Gastroesophageal sphincter (tissue), 3 donors: ENCODE measurements at regions not wholly inside any gene's neighbourhood (a gene's known extent, or its start where the extent isn't known, plus 50 kb on each side); places are given as distances from the start of the nearest gene placed in this dataset.

Experiments
- CTCF ChIP-seq, 4 experiments: fragments of 200-600 bp in 2 of 4; fragments of 450-650 bp in 2 of 4; sonication (generic) in 1 of 4; IDR thresholded peaks; one replicate each; pipeline ENCODE4 v1.5.1; 2017 to 2019; ENCODE audit warnings: antibody characterized with exemption in 4 of 4, mild to moderate bottlenecking in 2 of 4, moderate library complexity in 2 of 4
- POLR2A ChIP-seq, 2 donors: fragments of 450-650 bp; IDR thresholded peaks; one replicate each; pipeline ENCODE4 v1.6.1; 2017; ENCODE audit warnings: antibody characterized with exemption in 2 of 2, mild to moderate bottlenecking in 2 of 2, moderate library complexity in 1 of 2

DNA sequence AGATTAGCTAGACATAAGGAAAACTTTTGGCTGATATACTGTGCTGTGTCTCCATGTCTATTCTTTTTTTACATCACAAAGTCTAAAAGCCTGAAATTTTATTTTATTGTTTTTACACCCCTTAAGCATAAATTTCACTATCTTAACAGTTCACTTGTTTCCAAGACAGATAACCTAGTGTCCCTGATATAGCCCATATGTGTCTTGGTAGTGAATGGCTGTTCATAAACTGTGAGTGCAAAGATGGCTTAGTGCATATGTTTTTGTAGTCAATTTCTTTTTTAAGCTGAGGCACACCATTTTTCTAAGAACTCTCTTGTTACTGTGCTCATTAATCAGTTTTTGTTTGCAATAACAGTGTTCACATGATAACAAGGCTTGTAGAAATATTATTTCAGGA is 381.1 kb downstream of the OXSM start:
- TF ChIP-seq CTCF (IDR thresholded peaks at IDR 0.05) (no peak), POLR2A (IDR thresholded peaks at IDR 0.05) (no peak)
